ENCODE measurements at regions not wholly inside any gene's neighbourhood (a gene's known extent, or its start where the extent isn't known, plus 50 kb on each side); places are given as distances from the start of the nearest gene placed in this dataset.
"Not testable (repeated sequence)": the region's sequence is repeated elsewhere in the genome, so short reads cannot be mapped to it uniquely, and the experiment has no call there.

- DNase-seq = no peak
These were observed 1058.3 kb upstream of the SLIT2 start for GRCh38 chr4:19193274-19193981.

GRCh38 chr4:19191979-19192650 lies 1059.6 kb upstream of the SLIT2 start:
- no peak for DNase-seq

- DNase-seq = no peak
These were observed 1064.0 kb upstream of the SLIT2 start for GRCh38 chr4:19187691-19188090.

- DNase-seq = no peak
These were observed 1064.6 kb upstream of the SLIT2 start for GRCh38 chr4:19187096-19187495.

GRCh38 chr4:19181631-19182030 lies 1070.1 kb upstream of the SLIT2 start:
- DNase-seq = not testable (repeated sequence)

GRCh38 chr4:19178835-19179234 lies 1072.9 kb upstream of the SLIT2 start:
- DNase-seq = no peak

- DNase-seq = no peak
These were observed 1074.1 kb upstream of the SLIT2 start for GRCh38 chr4:19177616-19178015.

GRCh38 chr4:19171832-19172231 lies 1079.9 kb upstream of the SLIT2 start:
- DNase-seq = no peak

GRCh38 chr4:19167311-19167710 lies 1084.4 kb upstream of the SLIT2 start:
- DNase-seq = no peak

- no peak for DNase-seq
These were observed 1087.4 kb upstream of the SLIT2 start for GRCh38 chr4:19164334-19164733.

- no peak for DNase-seq
These were observed 1091.8 kb upstream of the SLIT2 start for GRCh38 chr4:19159874-19160273.

- no peak for DNase-seq
These were observed 1093.4 kb upstream of the SLIT2 start for GRCh38 chr4:19158107-19158809.

GRCh38 chr4:19156786-19157185 lies 1094.9 kb upstream of the SLIT2 start:
- DNase-seq = no peak

GRCh38 chr4:19155568-19155967 lies 1096.1 kb upstream of the SLIT2 start:
- DNase-seq = no peak

GRCh38 chr4:19154267-19154666 lies 1097.4 kb upstream of the SLIT2 start:
- DNase-seq = not testable (repeated sequence)

GRCh38 chr4:19152264-19152663 lies 1099.4 kb upstream of the SLIT2 start:
- DNase-seq = no peak

- DNase-seq = no peak
These were observed 1100.0 kb upstream of the SLIT2 start for GRCh38 chr4:19151684-19152083.

- DNase-seq = no peak
These were observed 1105.7 kb upstream of the SLIT2 start for GRCh38 chr4:19146038-19146437.

GRCh38 chr4:19135895-19136633 lies 1114.5 kb upstream of the LCORL start:
- DNase-seq = no peak

- DNase-seq = no peak
These were observed 1113.1 kb upstream of the LCORL start for GRCh38 chr4:19134685-19135084.

- no peak for DNase-seq
These were observed 1111.8 kb upstream of the LCORL start for GRCh38 chr4:19133315-19133714.

GRCh38 chr4:19130866-19131265 lies 1109.3 kb upstream of the LCORL start:
- no peak for DNase-seq

GRCh38 chr4:19128176-19128575 lies 1106.6 kb upstream of the LCORL start:
- DNase-seq = no peak

Data from right hindlimb (tissue), 1 donor.